Activated CD4-positive, alpha-beta memory T cell treated with anti-CD3 and anti-CD28 coated beads for 36 hours (primary cell): ENCODE measurements at regions not wholly inside any gene's neighbourhood (a gene's known extent, or its start where the extent isn't known, plus 50 kb on each side); places are given as distances from the start of the nearest gene placed in this dataset.

ENCODE experiments used
- CTCF ChIA-PET: fragments of 350-600 bp; sonication (Branson Sonifier 250); formaldehyde crosslinking; loops from one replicate; lab custom pipeline; 2021; ENCODE audit warnings: antibody characterized with exemption, inconsistent platforms; lab: Charles Lee
- POLR2A ChIA-PET: fragments of 350-600 bp; sonication (Branson Sonifier 250); formaldehyde crosslinking; loops from one replicate; lab custom pipeline; 2021; ENCODE audit warnings: antibody characterized with exemption; lab: Charles Lee
- DNase-seq: peaks from one replicate; pipeline ENCODE4 v3.0.0-alpha.2; 2020
- H3K27ac Mint-ChIP-seq: one replicate; pipeline ENCODE4 v1.8.0; 2021; ENCODE audit warnings: mixed read lengths
- H3K27me3 Mint-ChIP-seq: one replicate; pipeline ENCODE4 v1.8.0; 2021; ENCODE audit warnings: mixed read lengths
- H3K36me3 Mint-ChIP-seq: one replicate; pipeline ENCODE4 v1.8.0; 2021; ENCODE audit warnings: mixed read lengths
- H3K4me1 Mint-ChIP-seq: one replicate; pipeline ENCODE4 v1.8.0; 2021; ENCODE audit warnings: low read depth, mixed read lengths
- H3K4me3 Mint-ChIP-seq: one replicate; pipeline ENCODE4 v1.8.0; 2021; ENCODE audit warnings: mild to moderate bottlenecking, mixed read lengths
- H3K9me3 Mint-ChIP-seq: one replicate; pipeline ENCODE4 v1.8.0; 2021; ENCODE audit warnings: mixed read lengths
- intact Hi-C: fragments of 100-400 bp; cut with micrococcal nuclease; formaldehyde crosslinking; loops from one replicate; pipeline ENCODE4 v1.15.1; 2023

GRCh38 chr19:28500982-28501630, 711.8 kb downstream of the UQCRFS1 start:
- ChIA-PET CTCF (no interaction called here), POLR2A (no interaction called here)
- DNase-seq = no peak
- Mint-ChIP-seq H3K27ac (no peak overlapping the region), H3K27me3 (no peaks in the 10 kb centered on the region), H3K4me1 (no peaks in the 10 kb centered on the region), H3K4me3 (no peak overlapping the region), H3K36me3 (no peaks in the 10 kb centered on the region), H3K9me3 (peaks cover 4% of the 10 kb centered on the region)
- intact Hi-C loops = no loop called here

DNA sequence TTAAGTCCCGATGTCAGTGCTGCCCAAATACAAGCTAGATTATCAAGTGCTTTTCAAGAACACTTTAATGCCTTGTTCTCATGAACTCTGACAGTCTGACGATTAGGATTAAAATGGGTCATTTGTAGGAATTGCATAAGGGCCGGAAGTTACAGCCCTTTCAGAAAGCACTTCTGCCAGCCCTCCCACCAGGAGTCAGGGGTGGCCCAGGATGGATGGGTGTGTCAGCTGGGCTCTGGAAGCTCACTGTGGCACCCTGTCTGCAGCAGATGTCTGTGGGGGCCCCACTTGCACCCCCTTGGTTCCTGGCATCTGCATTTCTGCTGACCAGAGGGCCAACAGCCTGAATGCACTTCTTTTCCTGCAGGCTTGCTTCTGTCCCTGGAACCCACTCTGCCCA, 712.7 kb downstream of the UQCRFS1 start:
- Mint-ChIP-seq H3K36me3 (no peaks in the 10 kb centered on the region), H3K27me3 (no peaks in the 10 kb centered on the region), H3K4me3 (no peak overlapping the region), H3K4me1 (no peaks in the 10 kb centered on the region), H3K27ac (no peak overlapping the region), H3K9me3 (peaks cover 4% of the 10 kb centered on the region)
- intact Hi-C loops = no loop called here
- CTCF ChIA-PET = no interaction called here
- POLR2A ChIA-PET = no interaction called here
- DNase-seq = no peak

DNA sequence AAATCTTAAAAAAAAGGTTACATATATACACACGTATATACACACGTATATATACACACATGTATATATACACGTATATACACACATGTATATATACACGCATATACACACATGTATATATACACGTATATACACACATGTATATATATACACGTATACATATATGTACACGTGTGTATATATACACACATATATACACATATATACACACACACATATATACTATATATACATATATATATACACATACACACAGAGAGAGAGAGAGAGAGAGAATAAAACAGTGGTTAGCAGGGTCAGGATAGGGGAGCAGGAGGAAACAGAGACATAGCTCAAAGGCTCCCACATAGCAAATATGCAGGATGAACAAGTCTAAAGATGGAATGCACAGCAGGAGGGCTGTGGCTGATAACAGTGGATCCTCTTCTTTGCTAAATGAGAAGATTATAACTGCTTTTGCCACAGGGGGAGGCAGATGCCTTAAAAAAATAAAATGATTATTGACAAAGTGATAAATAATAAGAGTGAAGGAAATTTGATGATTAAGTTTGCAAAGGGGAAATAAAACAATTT, 714.5 kb downstream of the UQCRFS1 start:
- Mint-ChIP-seq H3K4me3 (no peak overlapping the region), H3K36me3 (no peaks in the 10 kb centered on the region), H3K27ac (no peak overlapping the region), H3K9me3 (peaks cover 6% of the 10 kb centered on the region), H3K4me1 (no peaks in the 10 kb centered on the region), H3K27me3 (no peaks in the 10 kb centered on the region)
- POLR2A ChIA-PET = no interaction called here
- CTCF ChIA-PET = no interaction called here
- no peak for DNase-seq
- intact Hi-C loops = no loop called here

DNA sequence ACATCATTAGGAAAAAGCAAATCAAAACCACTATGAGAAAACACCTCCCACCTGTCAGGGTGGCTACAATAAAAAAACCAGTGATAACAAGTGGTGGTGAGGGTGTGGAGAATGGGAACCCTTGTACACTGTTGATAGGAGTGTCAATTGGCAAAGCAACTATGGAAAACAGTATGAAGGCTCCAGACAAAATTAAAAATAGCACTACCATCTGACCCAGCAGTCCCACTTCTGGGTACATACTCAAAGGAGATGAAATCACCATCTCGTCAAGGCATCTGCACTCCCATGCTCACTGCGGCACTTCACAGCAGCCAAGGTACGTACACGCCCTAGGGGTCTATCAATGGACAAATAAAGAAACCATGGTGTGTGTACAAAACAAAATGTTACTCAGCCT, 715.1 kb downstream of the UQCRFS1 start:
- H3K27me3 Mint-ChIP-seq = no peaks in the 10 kb centered on the region
- H3K27ac Mint-ChIP-seq = no peak overlapping the region
- ChIA-PET CTCF (no interaction called here), POLR2A (no interaction called here)
- H3K36me3 Mint-ChIP-seq = no peaks in the 10 kb centered on the region
- H3K9me3 Mint-ChIP-seq = peaks cover 6% of the 10 kb centered on the region
- DNase-seq = no peak
- no peak overlapping the region for H3K4me3 Mint-ChIP-seq
- intact Hi-C loops = no loop called here
- H3K4me1 Mint-ChIP-seq = no peaks in the 10 kb centered on the region

DNA sequence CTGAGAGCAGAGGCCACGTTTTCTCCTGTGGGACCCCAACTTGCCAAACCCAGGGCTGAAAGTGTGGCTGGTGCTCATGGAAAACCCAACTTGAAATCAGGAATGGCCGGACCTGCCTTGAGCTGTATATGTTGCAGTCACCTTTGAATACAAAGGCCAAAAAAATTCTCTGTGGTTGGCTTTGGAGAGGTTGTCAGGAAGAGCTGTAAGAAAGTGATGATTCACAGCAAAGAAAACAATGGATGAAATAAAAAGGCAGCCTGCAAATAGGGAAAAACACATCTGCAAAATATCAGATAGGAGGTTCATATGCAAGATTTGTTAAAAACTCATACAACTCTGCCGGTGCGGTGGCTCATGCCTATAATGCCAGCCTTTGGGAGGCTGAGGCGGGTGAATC, 715.8 kb downstream of the UQCRFS1 start:
- Mint-ChIP-seq H3K36me3 (no peaks in the 10 kb centered on the region), H3K4me1 (no peaks in the 10 kb centered on the region), H3K27ac (no peak overlapping the region), H3K4me3 (no peak overlapping the region), H3K27me3 (no peaks in the 10 kb centered on the region), H3K9me3 (peaks cover 6% of the 10 kb centered on the region)
- ChIA-PET CTCF (no interaction called here), POLR2A (no interaction called here)
- no peak for DNase-seq
- intact Hi-C loops = no loop called here

DNA sequence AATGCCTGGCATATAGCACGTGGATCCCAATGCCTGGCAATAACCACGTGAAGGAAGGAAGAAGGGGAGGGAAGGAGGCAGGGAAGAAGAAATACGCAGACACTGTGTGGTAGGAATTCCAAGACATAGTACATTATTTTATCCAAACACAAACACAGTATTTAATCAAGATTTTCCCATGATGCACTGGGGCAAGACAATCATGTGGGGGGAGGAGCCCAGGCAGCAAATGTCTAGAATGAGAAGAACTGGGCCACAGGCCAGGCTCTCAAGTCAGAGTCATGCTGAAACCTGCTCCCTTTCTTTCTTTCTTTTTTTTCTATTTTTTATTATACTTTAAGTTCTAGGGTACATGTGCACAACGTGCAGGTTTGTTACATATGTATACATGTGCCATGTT, 717.9 kb downstream of the UQCRFS1 start:
- no peaks in the 10 kb centered on the region for H3K27me3 Mint-ChIP-seq
- no peaks in the 10 kb centered on the region for H3K36me3 Mint-ChIP-seq
- peaks cover 6% of the 10 kb centered on the region for H3K9me3 Mint-ChIP-seq
- POLR2A ChIA-PET = no interaction called here
- no peaks in the 10 kb centered on the region for H3K4me1 Mint-ChIP-seq
- CTCF ChIA-PET = no interaction called here
- H3K4me3 Mint-ChIP-seq = no peak overlapping the region
- H3K27ac Mint-ChIP-seq = no peak overlapping the region
- intact Hi-C loops = no loop called here
- DNase-seq = no peak

- H3K27ac Mint-ChIP-seq = no peak overlapping the region
- H3K4me1 Mint-ChIP-seq = no peaks in the 10 kb centered on the region
- ChIA-PET POLR2A (no interaction called here), CTCF (no interaction called here)
- intact Hi-C loops = no loop called here
- H3K36me3 Mint-ChIP-seq = no peaks in the 10 kb centered on the region
- no peak overlapping the region for H3K4me3 Mint-ChIP-seq
- H3K9me3 Mint-ChIP-seq = peaks cover 6% of the 10 kb centered on the region
- H3K27me3 Mint-ChIP-seq = no peaks in the 10 kb centered on the region
- DNase-seq = no peak
Observed at GRCh38 chr19:28494461-28494860, 718.5 kb downstream of the UQCRFS1 start.

- intact Hi-C loops = no loop called here
- Mint-ChIP-seq H3K36me3 (no peaks in the 10 kb centered on the region), H3K27me3 (no peaks in the 10 kb centered on the region), H3K9me3 (peaks cover 6% of the 10 kb centered on the region), H3K4me1 (no peaks in the 10 kb centered on the region), H3K27ac (no peak overlapping the region), H3K4me3 (no peak overlapping the region)
- ChIA-PET CTCF (no interaction called here), POLR2A (no interaction called here)
- DNase-seq = no peak
Observed at GRCh38 chr19:28493884-28494283, 719.1 kb downstream of the UQCRFS1 start.

DNA sequence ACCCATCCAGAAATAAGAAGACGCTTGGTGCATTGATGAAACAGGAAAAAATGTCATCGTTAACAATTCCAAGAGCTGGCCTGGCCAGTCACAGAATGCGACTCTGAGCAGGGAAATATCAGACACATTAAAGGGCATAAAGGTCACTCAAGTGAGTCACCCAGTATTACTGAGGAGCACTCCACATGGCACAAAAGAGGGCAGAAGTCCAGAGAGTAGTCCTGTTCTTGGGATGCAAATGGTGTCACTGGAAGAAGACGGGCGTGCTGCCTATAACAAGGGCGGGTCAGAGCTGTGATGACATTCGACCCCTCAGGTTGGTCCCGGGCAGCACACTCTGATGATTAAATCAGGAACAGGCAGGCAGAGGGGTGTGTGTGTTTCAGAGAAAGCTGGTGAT, 720.3 kb downstream of the UQCRFS1 start:
- intact Hi-C loops = no loop called here
- DNase-seq = no peak
- CTCF ChIA-PET = no interaction called here
- Mint-ChIP-seq H3K4me1 (no peaks in the 10 kb centered on the region), H3K9me3 (peaks cover 6% of the 10 kb centered on the region), H3K27me3 (no peaks in the 10 kb centered on the region), H3K36me3 (no peaks in the 10 kb centered on the region), H3K27ac (no peak overlapping the region), H3K4me3 (no peak overlapping the region)
- POLR2A ChIA-PET = no interaction called here

GRCh38 chr19:28492201-28492600, 720.8 kb downstream of the UQCRFS1 start:
- POLR2A ChIA-PET = no interaction called here
- Mint-ChIP-seq H3K27ac (no peak overlapping the region), H3K36me3 (no peaks in the 10 kb centered on the region), H3K9me3 (peaks cover 5% of the 10 kb centered on the region), H3K4me3 (no peak overlapping the region), H3K27me3 (no peaks in the 10 kb centered on the region), H3K4me1 (no peaks in the 10 kb centered on the region)
- CTCF ChIA-PET = no interaction called here
- DNase-seq = no peak
- intact Hi-C loops = no loop called here

DNA sequence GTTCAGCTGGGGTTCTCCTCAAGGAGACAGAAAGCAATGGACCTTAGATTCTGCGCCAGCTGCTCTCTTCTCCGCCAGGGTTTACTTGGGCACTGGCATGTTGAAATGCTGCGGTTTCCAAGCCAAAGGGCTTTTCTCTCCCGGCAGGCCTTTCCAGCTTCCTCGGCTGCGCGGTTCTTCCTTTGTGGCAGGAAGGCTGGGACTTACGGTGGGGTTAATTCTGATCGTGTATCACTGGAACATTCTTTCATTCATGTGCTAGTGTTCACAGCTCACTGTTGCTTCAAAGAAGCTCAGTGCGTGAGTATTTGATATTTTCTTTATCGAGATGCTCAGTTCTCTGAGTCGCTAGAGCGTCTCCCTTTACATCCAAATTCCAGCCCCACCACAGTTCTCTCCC, 723.2 kb downstream of the UQCRFS1 start:
- no peak overlapping the region for H3K4me3 Mint-ChIP-seq
- no peaks in the 10 kb centered on the region for H3K27me3 Mint-ChIP-seq
- ChIA-PET POLR2A (no interaction called here), CTCF (no interaction called here)
- H3K27ac Mint-ChIP-seq = no peak overlapping the region
- H3K36me3 Mint-ChIP-seq = no peaks in the 10 kb centered on the region
- DNase-seq = no peak
- peaks cover 3% of the 10 kb centered on the region for H3K9me3 Mint-ChIP-seq
- intact Hi-C loops = no loop called here
- H3K4me1 Mint-ChIP-seq = no peaks in the 10 kb centered on the region

DNA sequence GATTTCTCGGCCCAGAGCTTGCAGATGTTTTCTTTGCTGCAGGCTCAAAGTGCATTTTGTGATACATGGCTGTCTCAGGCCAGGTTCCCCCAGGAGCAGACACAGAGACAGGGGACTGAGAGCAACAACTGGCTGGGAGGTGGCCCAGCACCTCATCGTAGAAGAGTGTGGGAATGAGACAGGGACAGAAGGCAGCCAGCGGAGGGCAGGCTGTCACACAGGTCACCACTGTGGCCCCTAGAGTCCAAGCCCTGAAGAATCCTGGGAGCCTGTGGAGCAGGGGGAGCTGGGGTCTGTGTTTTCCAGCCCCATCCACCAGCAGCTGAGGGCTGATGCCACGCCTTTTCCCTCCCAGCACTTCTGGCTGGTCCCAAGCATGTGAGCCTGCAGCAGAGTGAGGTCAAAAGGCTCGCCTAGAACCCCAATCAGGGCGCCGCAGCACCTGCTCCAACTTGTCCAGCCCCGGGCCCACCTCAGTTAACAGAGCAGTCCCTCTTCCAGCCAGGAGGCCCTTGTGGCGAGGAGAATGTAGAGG, 723.8 kb downstream of the UQCRFS1 start:
- H3K9me3 Mint-ChIP-seq = peaks cover 3% of the 10 kb centered on the region
- CTCF ChIA-PET = no interaction called here
- intact Hi-C loops = no loop called here
- H3K27ac Mint-ChIP-seq = no peak overlapping the region
- H3K4me3 Mint-ChIP-seq = no peak overlapping the region
- no peaks in the 10 kb centered on the region for H3K4me1 Mint-ChIP-seq
- no peaks in the 10 kb centered on the region for H3K36me3 Mint-ChIP-seq
- DNase-seq = no peak
- H3K27me3 Mint-ChIP-seq = no peaks in the 10 kb centered on the region
- POLR2A ChIA-PET = no interaction called here

DNA sequence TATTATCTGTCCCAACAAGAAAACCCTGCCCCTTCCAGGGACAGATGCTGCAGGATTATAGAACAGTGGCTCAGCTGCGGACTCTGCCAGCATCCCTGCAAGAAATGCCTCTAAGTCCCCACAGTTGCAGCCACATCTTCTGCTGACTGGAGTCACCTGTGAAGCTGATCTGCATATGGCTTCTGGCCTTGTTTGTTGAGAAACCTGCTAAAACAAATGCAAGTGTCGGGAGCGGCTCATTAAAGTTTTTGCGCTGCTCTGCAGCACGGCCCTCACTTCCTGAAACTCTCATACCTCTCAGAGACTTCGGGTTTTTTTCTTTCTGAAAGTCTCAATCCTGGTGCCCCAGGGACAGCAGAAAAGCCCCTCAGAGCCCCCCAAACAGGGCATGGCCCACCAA, 725.0 kb downstream of the UQCRFS1 start:
- Mint-ChIP-seq H3K27me3 (no peaks in the 10 kb centered on the region), H3K36me3 (no peaks in the 10 kb centered on the region), H3K27ac (no peak overlapping the region), H3K9me3 (no peaks in the 10 kb centered on the region), H3K4me3 (no peak overlapping the region), H3K4me1 (no peaks in the 10 kb centered on the region)
- CTCF ChIA-PET = no interaction called here
- intact Hi-C loops = no loop called here
- no peak for DNase-seq
- POLR2A ChIA-PET = no interaction called here
